NAMALWA (cell line): ENCODE measurements at regions not wholly inside any gene's neighbourhood (a gene's known extent, or its start where the extent isn't known, plus 50 kb on each side); places are given as distances from the start of the nearest gene placed in this dataset.
"Not testable (repeated sequence)": the region's sequence is repeated elsewhere in the genome, so short reads cannot be mapped to it uniquely, and the experiment has no call there.

Source experiments
- DNase-seq: peaks from one replicate; pipeline ENCODE4 v3.0.0-alpha.2; 2015; ENCODE audit warnings: low spot score

DNA sequence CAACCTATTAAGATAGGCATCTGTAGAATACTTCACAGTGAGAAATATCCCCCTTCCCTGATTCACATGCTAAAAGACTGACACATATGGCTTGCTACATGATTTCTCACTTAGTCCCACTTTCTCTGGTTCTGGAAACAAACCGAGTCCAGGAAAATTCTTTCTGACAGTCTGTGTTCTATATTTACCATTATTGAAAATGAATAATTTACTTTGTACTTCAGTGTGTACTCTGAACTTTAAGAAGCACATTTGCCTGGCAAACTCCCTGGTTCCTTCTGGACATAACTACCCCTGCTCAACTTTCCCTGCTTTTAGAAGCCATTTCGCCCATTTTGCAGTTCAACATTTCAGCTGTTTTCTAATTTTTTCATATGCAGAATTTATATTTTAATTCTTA, 53.6 kb downstream of the APCS start:
- no peak for DNase-seq

DNA sequence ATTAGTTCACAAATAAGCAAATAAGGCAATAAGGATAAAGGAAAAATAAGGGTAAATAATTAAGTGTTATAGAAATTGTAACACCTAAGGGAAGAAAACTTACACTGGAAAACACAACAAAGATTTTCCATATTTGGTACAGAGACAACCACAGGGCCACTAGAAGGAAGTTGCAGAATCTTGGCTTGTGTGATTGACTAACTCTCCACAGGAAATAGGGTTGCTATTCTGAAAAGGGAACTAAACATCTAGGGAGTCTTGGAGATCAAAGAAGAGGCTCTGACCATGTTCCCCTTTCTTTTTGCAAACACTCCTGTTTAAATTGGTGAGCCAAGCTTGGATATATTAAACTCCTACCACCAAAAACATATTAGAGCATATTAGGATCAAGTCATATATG, 59.1 kb downstream of the APCS start:
- DNase-seq, result peak; percentile 18

DNA sequence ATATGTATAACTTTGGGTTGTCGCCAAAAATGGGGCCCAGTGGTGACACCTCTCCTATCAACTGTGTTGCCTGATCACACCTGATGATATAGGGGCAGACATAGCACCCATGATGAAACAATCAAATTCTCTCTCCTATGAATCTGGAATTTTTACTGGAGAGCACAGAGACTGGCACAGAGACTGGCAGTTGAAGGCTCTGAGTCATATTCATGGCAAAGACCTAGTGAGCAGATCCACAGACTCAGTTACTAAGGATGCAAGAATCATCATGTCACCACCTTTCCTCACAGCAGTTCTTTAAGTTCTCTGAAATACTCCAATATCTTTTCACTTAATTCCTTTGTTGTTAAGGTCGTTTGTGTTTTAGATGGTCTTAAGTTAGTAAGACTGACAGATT, 60.0 kb downstream of the APCS start:
- DNase-seq, result no peak

DNA sequence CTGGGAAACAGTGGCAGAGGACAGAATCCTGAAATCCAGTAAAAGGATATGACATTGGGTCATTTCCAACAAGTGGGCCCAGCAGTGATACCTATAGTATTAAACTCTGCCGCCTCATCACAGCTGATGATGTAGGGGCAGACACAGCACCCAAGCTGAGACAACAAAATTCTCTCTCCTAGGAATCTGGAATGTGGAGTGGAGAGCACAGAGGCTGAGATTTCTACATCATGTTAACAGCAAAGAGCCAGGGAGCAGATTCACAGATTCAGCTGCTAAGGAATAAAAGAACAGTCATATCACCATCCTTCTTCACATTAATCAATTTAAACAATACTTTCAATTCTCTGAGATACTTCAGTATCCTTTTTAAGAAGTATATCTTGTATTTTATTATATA, 61.9 kb downstream of the CRP start:
- no peak for DNase-seq

DNA sequence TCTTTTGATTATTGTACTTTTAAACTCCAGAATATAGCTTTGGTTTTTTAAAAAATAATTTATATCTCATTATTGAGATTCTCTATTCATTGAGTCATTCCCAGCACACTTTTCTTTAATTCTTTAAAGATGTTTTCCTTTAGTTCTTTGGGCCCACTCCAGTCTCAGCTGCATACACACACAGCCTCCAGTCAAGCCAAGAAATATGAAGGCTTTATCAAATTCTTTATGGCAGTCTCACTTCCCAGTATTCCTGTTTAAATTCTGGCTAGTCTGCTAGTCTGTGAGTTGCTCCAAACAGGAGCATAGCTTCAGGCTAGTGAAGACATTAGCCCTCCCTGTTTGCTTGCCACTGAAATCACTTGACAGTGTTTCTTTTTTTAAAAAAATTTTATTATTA, 61.2 kb downstream of the CRP start:
- DNase-seq, result no peak

DNA sequence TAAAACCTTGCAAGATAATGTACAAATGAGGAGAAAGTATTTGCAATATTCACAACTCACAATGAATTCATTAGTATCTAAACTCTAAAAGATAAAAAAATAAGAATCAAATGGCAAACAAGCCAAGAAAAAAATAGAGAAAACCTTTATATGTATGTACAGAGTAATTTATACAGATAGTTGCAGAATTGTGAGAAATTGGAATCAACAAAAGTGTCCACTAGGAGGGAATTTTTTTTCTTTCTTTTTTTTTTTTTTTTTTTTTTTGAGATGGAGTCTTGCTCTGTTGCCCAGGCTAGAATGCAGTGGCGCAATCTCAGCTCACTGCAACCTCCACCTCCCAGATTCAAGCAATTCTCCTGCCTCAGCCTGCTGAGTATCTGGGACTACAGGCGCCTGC, 56.9 kb downstream of the CRP start:
- DNase-seq, result not testable (repeated sequence)
